Kidney epithelial cell (primary cell): ENCODE measurements at regions not wholly inside any gene's neighbourhood (a gene's known extent, or its start where the extent isn't known, plus 50 kb on each side); places are given as distances from the start of the nearest gene placed in this dataset.
"Not testable (repeated sequence)": the region's sequence is repeated elsewhere in the genome, so short reads cannot be mapped to it uniquely, and the experiment has no call there.

ENCODE experiments used
- DNase-seq: peaks from one replicate; pipeline ENCODE4 v3.0.0-alpha.2; 2010; ENCODE audit warnings: low read depth
- H3K27me3 ChIP-seq: 2 replicates; pipeline ENCODE4 v1.6.0; 2011; ENCODE audit warnings: low read length; ENCODE audit not compliant: control insufficient read depth, insufficient read depth
- H3K36me3 ChIP-seq: 2 replicates; pipeline ENCODE4 v1.5.1; 2011; ENCODE audit warnings: low read length; ENCODE audit not compliant: control insufficient read depth, insufficient read depth
- H3K4me3 ChIP-seq: 2 replicates; pipeline ENCODE4 v1.5.1; 2011; ENCODE audit warnings: low read depth, mild to moderate bottlenecking, control low read depth, low read length
- TF ChIP-seq, protein P1 (sequence below): IDR thresholded peaks from 2 replicates; pipeline ENCODE4 v1.5.1; 2011; ENCODE audit warnings: mild to moderate bottlenecking, moderate library complexity, low read length, control low read depth, inconsistent platforms; ENCODE audit not compliant: insufficient read depth, poor library complexity, severe bottlenecking

DNA sequence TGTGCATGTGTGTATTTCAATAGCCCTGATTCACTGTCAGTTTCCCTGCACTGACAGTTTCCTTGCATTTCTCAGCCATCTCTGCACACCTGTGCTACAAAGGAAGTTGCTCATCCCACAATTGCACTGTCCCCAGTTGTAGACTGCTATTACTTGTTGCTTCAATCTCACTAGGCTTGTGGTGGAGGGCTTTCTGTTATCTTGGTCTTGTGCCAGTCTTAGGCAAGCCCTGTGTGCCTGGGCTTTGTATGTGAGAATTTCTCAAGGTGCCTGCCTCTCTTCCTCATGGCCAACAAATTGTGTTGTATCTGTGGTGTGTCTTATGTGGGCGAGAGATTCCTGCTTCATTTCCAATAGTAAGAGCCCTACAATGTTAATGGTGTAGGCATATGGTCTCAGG, 467.4 kb downstream of the GRIA2 start:
- Histone ChIP-seq H3K27me3 (no peaks in the 10 kb centered on the region), H3K36me3 (no peaks in the 10 kb centered on the region), H3K4me3 (no peak overlapping the region)
- TF ChIP-seq, protein P1, sequence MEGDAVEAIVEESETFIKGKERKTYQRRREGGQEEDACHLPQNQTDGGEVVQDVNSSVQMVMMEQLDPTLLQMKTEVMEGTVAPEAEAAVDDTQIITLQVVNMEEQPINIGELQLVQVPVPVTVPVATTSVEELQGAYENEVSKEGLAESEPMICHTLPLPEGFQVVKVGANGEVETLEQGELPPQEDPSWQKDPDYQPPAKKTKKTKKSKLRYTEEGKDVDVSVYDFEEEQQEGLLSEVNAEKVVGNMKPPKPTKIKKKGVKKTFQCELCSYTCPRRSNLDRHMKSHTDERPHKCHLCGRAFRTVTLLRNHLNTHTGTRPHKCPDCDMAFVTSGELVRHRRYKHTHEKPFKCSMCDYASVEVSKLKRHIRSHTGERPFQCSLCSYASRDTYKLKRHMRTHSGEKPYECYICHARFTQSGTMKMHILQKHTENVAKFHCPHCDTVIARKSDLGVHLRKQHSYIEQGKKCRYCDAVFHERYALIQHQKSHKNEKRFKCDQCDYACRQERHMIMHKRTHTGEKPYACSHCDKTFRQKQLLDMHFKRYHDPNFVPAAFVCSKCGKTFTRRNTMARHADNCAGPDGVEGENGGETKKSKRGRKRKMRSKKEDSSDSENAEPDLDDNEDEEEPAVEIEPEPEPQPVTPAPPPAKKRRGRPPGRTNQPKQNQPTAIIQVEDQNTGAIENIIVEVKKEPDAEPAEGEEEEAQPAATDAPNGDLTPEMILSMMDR: no peak
- DNase-seq: no peak

DNA sequence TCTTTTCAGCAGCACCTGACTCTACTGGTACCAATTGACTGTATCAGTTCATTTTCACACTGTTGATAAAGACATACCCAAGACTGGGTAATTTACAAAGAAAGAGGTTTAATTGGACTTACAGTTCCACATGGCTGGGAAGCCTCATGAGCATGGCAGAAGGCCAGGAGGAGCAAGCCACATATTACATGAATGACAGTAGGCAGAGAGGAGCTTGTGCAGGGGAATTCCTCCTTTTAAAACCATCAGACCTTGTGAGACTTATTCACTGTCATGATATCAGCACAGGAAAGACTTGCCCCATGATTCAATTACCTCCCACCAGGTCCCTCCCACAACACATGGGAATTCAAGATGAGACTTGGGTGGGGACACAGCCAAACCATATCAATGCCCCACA, 458.8 kb downstream of the GRIA2 start:
- not testable (repeated sequence) for H3K27me3 ChIP-seq, H3K4me3 ChIP-seq, H3K36me3 ChIP-seq, DNase-seq

- no peak overlapping the region for H3K4me3 ChIP-seq
- H3K36me3 ChIP-seq: no peaks in the 10 kb centered on the region
- TF ChIP-seq, protein P1: no peak
- no peak for DNase-seq
- no peaks in the 10 kb centered on the region for H3K27me3 ChIP-seq
These were observed 457.9 kb downstream of the GRIA2 start for GRCh38 chr4:157678478-157678877.

DNA sequence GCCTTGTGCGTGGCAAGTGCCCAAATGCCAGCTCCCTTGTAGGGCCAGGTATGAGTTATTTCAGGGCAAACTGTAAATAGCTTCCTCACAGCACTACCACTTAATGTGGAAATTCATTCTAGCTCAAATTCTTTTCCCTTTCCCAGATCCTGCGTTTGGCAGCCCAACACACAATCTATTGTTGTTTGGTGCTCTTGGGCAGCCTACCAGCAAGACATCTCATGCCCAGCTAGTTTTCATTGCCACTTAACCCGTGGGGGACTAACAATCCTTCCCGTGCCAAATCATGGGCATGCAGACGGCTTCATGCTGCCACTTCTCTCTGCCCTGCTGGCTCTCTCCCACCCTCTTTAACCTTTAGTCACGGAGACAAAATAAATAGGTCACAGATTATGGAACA, 454.2 kb downstream of the GRIA2 start:
- Histone ChIP-seq H3K36me3 (no peaks in the 10 kb centered on the region), H3K4me3 (no peak overlapping the region), H3K27me3 (no peaks in the 10 kb centered on the region)
- TF ChIP-seq, protein P1: no peak
- DNase-seq: no peak

DNA sequence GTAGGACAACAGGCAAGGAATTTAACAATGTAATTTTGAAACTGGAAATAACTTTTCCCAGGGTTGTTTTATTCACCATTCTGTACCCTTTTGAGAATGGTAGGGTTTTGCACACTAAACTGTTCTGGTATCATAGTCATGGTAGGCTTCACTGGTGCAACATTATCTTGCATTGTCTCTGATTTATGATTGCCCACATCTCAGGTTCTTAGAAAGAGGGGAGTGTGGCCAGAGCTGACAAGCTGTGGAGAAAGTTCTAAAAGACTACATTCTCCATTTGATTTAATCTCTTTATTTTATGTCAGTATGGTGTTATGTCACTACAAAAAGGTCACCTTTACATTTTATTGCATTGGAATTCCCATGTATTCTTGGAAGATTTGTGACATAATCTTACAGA, 447.3 kb downstream of the GRIA2 start:
- H3K36me3 ChIP-seq: no peaks in the 10 kb centered on the region
- no peaks in the 10 kb centered on the region for H3K27me3 ChIP-seq
- no peak overlapping the region for H3K4me3 ChIP-seq
- TF ChIP-seq, protein P1: no peak
- DNase-seq: no peak

DNA sequence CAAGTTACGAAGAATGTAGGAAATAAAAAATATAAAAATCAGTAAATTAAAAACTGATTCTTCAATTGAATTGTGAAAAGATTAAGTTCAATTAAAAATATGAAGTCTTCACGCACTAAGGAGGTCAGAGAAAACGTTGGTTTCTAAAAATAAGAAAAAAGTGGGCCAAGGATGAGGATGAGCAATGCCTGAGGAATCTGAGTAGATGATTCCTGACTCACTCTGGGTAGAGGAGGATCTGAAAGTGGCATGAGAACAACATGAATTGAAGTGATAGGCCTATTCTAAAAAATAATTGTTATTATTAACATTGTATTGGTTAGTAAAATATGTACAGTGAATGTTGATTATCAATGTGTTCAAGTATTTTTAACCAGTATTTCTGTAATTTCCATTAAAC, 444.2 kb downstream of the GRIA2 start:
- peak; percentile 9 for DNase-seq
- TF ChIP-seq, protein P1: no peak
- Histone ChIP-seq H3K4me3 (no peak overlapping the region), H3K27me3 (no peaks in the 10 kb centered on the region), H3K36me3 (no peaks in the 10 kb centered on the region)
